HG02938 (cell line): ENCODE measurements at regions not wholly inside any gene's neighbourhood (a gene's known extent, or its start where the extent isn't known, plus 50 kb on each side); places are given as distances from the start of the nearest gene placed in this dataset.
"Not testable (repeated sequence)": the region's sequence is repeated elsewhere in the genome, so short reads cannot be mapped to it uniquely, and the experiment has no call there.

Experiments used
- ATAC-seq: cut with Tn5 transposase; IDR thresholded peaks from one replicate; pipeline ENCODE4 v1.9.1; 2021; ENCODE audit warnings: mild to moderate bottlenecking, moderate library complexity; ENCODE audit not compliant: unreplicated experiment

DNA sequence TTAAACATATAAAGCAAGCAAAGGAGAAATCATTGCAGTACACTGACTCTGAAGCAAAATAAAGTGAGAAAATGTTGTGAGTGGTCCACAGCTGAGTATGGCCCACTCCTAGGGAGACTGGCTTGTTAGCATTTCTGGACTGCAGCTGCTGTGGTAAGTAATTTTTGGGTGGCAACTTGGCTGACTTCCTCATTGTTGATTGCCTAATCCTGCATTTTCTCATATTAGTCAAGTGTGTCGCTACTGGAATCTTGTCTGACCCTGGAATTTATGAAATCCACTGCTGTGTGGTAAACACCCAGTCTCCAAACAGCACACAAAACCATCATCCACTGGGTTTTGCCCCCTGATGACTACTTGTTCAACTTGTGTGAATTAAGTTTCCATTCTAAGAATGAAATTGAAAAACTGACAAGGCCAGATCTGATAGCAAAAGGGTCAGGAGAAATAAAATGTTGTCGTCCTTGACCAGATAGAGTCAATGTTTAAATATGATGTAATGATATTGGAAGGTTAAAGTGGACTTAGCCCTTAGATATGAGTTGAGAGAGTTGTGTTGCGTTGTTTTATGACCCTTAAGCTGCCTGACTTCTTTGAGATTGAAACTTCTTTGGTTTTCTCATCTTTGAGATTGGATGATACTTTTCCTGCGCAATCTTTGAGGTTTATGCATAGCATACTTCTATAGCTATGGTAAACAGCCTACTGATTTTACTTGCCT, 106.6 kb upstream of the SEC22B start:
- ATAC-seq, result not testable (repeated sequence)

DNA sequence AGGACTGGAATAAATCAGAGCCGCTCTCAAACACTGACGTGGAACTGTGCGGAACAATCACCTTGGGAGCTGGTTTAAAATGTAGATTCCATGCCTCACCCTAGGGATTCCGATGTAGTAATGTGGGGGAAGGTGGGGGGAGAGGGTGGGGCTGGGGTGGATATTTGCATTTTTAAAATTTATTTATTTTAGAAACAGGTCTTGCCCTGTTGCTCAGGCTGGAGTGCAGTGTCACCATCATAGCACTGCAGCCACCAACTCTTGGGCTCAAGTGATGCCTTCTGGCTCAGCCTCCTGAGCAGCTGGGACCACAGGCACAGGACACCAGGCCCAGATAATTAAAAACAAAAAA, 101.9 kb upstream of the SEC22B start:
- ATAC-seq, result not testable (repeated sequence)

DNA sequence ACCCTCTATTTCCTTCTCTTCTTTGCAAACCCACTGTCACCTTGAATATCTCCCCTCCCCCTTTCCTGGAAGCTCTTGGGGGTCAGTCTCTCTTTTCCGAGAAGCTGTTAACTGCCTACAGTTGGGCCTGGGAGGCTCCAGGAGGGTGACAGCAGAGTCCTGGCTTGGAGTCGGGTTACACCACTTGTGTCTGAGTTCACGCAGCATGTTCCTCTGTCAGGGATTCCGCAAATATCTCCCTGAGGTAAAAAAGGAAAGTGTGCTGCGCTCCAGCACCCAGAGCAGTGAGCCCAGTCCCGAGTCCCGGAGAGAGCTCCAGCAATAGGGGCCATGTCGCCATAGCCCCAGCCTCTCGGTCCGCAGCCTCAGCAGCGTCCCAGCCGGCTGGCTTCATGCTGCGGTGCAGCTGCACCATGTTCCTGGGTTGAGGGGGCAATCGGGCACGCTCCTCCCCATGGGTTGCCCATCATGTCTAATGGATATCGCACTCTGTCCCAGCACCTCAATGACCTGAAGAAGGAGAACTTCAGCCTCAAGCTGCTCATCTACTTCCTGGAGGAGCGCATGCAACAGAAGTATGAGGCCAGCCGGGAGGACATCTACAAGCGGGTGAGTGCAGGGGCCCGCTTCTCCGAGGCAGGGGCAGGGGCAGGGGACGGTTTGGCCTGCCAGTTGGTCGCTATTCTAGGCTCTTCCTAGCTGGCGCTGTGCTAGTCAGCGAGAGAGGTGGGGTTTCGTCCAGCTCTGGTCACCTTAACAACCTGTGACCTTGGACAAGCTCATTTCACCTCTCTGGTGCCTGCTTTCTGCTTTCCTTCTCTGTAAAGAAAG, 101.3 kb upstream of the SEC22B start:
- ATAC-seq, result not testable (repeated sequence)

DNA sequence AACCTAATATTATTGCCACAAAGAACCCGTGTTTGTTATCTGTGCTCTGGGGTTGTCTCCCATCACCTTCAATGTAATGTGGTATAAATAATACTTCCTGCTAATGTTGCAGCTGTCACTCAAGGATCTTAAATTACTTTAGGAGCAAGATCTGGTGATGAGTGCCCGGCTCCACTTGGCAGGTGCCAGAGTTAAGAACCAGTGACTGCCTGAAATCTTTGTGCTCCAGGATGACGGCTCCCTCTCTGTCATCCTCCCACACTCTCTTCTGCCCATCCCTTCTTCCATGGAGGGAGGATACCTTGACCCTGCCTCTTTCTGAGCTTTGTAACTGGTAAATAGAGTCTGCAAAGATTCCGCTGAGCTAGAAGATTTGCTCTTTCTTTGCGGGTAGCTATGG, 100.4 kb upstream of the SEC22B start:
- not testable (repeated sequence) for ATAC-seq

DNA sequence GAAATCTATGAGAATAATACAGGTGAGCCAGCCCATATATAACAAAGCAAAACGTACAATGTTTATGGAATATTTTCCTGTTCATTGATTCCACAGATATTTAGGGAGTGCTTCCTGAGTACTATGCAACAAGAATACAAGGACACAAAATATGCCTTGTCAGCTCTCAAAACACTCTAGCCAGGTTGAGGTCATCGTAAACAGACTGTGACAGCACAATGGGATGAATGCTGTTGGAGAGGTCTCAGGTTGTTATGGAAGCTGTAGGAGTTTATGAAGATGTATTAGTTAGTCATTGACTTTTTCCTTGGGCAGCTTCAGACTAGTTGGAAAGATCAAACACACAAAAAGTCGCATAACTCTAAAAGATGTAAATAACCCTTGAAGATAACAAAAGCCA, 98.1 kb upstream of the SEC22B start:
- not testable (repeated sequence) for ATAC-seq

DNA sequence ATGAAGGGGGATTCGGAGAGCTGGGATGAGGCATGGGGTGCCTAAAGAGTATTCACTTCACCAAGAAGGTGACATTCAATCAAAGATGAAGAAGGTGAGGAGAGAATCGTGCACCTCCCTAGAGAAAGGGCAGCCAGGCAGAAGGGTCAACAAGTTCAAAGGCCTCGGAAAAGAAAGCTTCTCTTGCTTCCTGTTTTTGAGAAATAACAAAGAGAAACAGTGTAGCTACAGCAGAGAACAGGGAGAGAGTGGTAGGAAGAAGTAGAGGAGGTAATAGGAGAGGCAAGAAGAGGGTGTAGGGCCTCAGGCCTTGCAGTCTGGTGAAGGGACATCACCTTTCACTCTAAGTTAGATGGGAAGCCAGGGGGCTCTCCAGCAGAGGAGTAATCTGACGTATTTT, 97.0 kb upstream of the SEC22B start:
- ATAC-seq, result not testable (repeated sequence)

DNA sequence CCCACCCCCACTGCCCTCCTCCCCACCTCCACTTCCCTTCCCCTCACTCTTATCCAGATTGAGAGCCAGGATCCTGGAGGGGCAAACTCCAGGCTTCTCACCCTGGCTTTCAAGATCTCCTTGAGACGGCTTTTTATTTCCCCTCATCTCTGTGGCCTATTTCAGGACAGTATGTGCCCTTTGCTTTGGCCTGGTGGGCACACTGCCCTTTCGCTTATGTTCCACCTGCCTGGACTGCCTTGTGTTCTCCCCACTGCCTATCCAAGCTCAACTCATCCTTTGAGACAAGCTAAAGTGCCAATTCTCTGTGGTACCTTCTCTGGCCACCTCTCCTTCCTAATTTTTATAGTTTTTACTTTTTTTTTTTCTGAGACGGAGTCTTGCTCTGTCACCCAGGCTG, 95.9 kb upstream of the SEC22B start:
- ATAC-seq, result not testable (repeated sequence)

DNA sequence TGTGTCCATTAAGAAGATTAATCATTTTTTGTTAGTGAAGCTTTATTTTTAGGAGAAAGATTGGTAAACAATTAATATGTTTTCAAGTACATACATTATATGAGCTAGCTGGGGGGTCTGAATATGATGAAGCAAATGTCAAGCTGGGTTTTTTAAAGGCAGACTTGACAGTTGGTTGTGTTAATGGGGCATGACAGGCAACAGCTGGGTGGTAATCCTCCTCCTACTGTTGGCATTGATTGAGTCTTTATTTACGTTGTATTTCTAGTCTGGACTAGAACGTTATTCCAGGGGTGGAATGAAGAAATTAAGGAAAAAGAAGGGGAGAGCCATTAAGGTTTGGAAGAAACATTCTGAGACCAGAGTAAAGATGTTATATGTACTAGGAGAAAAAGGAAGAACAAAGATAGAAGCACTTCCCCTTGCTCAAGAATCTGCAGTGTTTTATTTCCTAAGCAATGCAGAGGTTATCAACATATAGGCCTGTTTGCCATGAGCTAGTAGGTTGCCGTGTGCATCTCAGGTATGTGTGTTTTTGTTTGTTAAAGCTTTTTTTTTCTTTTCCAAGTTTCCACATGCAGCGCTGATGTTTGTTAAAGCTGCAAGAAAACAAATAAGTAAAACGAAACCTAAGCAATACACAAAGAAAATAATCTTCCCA, 95.4 kb upstream of the SEC22B start:
- not testable (repeated sequence) for ATAC-seq

DNA sequence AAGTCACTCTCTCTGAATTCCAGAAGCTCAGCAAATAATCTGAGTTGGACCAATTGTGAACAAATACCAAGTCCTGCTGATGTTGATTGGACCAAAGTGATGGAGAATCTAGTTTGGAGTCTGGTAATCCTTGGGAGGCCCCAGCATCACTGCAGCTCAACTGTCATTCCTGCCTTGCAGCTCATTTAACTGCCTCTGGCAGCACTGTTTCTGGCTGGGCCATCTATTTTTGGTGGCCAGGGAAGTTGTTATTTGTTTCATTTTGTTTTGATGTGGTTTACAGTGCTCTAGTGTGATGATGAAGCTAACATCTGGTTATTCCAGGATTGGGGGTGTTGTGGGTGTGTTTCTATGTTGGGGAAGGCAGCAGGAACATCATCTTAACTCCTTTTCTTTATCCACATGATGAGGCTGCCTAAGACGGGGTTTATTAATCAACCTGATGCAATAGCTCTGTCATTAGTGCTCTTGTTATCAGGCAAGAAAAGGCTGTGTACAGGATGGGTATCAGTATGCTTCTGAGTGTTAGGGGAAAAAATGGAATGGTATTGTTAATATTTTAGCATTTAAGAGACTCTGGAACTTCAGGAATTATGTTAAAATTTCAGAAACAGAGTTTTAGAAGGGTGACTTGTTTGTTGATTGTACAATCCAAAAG, 91.7 kb upstream of the SEC22B start:
- not testable (repeated sequence) for ATAC-seq

DNA sequence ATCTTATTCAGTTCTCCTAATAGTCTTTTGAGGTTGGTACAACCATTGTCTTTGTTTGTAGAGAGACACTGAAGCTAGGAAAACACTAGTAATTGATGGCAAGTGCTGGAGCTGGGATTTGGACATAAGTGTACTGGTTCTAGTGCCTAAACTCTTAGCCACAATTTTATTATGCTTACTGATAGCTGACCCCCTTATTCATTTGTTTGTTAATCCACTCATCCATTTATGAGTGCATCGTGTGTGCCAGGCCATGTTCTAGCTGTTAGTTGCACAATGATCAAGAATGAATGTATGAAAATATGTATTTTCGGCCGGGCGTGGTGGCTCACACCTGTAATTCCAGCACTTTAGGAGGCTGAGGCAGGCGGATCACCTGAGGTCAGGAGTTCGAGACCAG, 88.2 kb upstream of the SEC22B start:
- not testable (repeated sequence) for ATAC-seq

DNA sequence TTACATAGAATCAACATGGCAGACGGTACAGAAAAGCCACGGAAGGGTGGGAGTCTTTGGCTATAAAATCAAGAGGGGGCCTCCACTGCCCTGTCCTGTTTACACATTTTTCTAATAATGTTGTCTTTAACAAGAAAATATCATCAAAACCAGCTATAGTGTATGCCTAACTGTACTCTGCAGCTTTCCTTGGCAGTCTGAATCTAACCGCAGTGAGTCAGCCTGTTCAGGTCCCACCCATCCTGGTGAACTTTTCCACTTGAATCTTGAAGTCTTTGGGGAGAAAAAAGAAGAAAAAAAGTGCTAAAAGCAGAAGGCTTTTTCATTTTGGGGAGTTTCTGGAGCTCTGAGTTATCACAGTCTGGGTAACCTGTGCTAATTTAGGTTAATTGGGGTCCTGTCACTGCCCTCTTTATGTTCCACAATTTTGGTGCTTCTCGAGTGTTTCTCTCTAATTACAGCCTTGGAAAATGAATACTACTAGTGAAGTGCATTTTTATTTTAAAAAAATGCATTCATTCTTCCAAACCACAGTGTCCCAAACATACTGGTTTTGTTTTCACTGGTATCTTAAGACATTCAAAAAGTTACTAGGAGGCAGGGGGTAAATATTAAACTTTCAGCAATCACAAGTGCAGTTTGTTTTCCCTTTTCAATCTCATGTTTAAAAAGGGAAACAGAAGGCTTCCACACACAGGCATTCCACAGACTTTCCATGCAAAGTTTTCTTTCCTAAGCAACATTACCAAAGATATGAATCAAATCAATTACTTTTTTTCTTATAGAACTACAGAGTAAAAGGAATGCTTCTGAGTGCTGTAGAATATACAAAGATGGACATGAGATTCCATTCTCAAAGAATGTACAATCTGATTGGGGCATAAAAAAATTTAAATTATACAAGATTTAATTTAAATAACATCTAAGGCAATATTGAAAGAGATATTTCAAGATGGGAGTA, 86.8 kb upstream of the SEC22B start:
- not testable (repeated sequence) for ATAC-seq

DNA sequence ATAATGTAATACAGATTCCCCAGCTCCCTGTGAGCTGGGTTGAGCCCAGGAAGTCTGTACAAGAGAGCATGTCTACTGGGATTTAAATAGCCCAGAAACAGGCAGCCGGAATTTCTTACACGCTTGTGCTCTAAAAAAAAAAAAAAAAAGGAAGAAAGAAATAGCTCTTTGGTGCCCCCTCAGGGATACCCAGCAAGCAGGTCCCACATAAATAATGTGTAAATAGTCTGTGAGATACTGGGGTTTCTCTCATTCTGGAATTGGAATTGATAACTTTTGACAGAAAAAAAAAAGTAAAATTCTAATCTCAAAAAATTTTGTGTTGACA, 81.4 kb upstream of the SEC22B start:
- ATAC-seq, result not testable (repeated sequence)

DNA sequence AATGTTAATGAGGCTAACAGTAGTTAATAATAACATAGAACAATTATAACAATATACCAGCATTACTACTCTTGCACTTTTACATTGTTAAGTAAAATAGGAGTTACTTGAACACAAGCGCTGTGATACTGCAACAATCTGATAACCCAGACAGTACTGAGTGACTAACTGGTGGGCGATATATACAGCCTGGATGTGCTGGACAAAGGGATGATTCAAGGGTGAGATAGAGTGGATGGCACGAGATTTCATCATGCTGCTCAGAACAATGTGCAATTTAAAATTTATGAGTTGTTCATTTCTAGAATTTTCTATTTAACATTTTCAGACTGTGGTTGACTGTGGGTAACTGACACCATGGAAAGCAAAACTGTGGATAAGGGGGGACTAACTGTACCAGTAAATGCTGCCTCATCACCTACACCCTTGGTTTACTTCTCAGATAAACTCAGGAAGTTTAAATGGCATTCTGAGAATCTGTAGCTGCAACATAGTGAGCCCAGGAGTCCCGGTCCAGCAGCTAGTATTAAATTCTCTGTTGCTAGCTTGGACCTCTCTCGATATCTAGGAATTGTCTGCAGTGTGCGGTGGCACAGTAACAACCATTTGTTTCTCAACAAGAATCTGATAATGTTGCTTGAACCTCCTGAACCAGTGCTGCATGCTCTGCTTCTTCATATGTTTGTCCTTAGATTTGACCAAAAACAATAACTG, 80.9 kb upstream of the SEC22B start:
- ATAC-seq, result not testable (repeated sequence)

DNA sequence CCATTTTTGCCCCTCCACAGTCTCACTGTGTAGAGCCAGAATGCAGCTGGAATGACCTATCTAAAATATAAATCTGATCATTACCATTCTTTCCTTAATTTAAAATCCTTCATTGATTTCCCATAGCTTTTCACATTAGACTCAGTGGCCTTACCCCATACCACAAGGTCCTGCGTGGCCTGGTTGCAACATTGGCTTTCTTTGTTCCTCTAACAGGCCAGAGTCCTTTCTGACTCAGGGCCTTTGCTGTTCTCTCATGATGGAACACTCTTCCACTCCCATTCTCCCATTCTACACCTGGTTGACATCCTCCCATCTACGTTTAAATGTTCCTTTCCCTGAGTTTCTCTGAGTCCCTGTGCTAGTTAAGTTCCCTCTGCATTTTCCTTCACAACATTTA, 74.4 kb upstream of the SEC22B start:
- not testable (repeated sequence) for ATAC-seq

DNA sequence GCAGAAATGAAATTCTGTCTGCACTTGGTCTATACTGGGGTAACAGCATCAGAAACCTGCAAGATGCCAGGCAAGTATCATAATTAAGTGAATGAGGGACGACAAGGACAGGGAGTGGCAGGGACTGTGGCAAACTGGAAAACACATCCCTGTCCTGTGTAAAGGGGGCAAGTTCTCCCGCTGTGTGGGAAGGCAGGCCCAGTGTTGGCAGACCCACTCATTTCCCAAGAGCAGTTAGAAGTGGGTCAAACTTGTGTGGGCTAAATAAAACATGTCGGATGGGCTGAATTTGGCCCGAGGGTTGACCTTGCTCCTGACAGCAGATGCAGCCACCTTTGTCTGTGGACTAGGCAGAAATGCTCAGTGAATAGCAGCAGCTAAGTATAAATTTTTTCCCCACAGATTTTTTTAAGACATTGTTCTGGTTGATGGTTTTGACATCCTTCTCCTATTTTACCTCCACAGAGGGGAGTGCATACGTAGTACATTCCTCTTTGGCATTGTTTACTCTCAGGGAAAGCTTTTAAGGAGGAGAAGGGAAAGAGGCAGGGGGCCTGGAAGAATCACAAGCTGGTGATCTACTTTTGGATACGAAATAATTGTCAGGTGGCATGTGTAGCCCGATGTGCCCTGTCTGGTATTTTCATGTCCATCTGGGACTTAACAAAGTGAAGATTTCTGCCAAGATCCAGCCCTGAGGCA, 72.6 kb upstream of the SEC22B start:
- not testable (repeated sequence) for ATAC-seq

DNA sequence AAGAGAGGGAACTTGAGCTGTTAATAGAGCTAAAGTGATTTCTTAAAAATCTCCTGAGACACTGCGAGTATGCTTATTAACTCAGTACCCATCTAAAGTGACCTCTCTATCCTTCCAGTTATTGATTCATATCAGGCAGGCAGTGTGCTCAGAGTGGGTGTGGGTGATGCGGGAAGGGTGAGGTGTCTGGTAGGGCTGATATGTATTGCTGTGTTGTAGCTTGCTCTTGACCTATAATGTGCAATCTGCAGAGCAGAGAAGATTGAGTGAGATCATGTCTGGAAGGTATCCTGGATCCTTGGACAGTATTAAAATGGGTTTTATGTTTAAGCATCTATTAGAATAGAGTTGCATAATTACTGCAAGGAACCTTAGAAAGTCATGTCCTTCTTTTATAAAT, 71.9 kb upstream of the SEC22B start:
- not testable (repeated sequence) for ATAC-seq

DNA sequence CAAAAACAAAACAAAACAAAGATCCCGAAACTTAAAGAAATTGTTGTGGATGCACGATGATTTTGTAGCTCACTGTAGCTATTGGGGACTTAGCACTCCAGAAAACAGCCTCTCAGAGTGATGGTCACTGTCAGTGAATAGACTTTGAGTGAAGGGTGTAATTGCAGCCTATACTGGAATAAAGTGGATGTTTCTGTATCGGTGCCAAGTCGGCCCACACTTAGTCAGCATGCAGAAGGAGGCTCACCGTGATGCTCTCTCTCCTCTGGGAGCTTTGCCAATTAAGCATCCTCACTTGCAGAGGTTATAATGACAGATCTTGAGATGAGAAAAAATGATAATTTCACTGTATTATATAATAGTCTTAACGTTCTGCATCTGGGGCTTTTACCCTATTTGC, 67.5 kb upstream of the SEC22B start:
- not testable (repeated sequence) for ATAC-seq

DNA sequence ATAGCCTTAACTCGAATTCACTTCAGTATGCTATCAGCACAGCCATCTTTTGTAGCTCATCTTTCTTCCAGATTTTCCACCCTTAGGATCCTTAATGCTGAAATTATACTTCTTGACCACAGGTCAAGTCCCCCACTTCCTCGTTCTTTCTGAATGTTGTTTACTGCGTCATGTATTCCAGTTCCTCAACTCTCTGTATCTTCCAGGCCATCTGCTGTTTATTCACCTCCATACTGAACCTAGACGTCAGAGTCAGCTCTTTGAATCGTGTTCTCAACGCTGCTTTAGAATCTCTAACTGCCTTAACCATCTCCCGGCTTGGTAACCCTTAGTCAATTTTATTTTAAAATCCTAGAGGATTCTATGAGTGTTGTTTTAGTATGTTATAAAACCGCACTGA, 66.3 kb upstream of the SEC22B start:
- ATAC-seq, result not testable (repeated sequence)

DNA sequence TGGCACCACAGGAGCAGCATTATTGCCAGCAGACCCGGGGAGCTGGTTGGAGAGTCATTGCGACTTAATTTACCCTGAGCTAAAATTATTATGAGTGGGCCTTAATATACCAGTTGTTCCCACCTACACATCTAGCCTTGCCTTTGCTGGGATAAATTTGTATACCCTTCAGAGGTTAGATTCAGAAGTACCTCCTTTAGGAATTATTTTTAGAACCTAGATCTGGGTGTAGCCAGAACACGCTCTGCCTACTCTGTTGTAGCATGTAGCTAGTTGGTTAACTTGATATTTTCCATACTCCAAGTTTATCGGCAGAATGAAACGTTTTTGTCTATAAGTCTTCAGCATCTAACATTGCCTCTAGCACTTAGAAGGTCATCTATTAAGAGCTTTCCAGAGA, 65.5 kb upstream of the SEC22B start:
- not testable (repeated sequence) for ATAC-seq
